ENCODE measurements at regions not wholly inside any gene's neighbourhood (a gene's known extent, or its start where the extent isn't known, plus 50 kb on each side); places are given as distances from the start of the nearest gene placed in this dataset.

- Histone ChIP-seq H3K27me3 (no peaks in the 10 kb centered on the region), H3K4me1 (no peaks in the 10 kb centered on the region), H3K27ac (no peak overlapping the region), H3K36me3 (ENCODE audit: low read depth, missing control alignments) (no peaks in the 10 kb centered on the region), H3K9me3 (no peaks in the 10 kb centered on the region), H3K4me3 (no peak overlapping the region)
- WGBS, 2 donors = 62 to 65% methylated on average over 4 of the region's 4 CpGs
- TF ChIP-seq POLR2A (IDR thresholded peaks at IDR 0.05) = no peak
- no peak for DNase-seq
- intact Hi-C loops (cut with DNase I; ENCODE audit: low total_unique reads) = no loop called here
Measured at GRCh38 chr2:188078534-188078933, 213.1 kb upstream of the GULP1 start.

GRCh38 chr2:188079196-188079595 is 212.5 kb upstream of the GULP1 start:
- intact Hi-C loops (cut with DNase I; ENCODE audit: low total_unique reads) = no loop called here
- 79 to 93% methylated on average over 1 of the region's 1 CpG for WGBS, 2 donors
- Histone ChIP-seq H3K36me3 (ENCODE audit: low read depth, missing control alignments) (no peaks in the 10 kb centered on the region), H3K4me3 (no peak overlapping the region), H3K4me1 (no peaks in the 10 kb centered on the region), H3K9me3 (no peaks in the 10 kb centered on the region), H3K27ac (no peak overlapping the region), H3K27me3 (no peaks in the 10 kb centered on the region)
- no peak for DNase-seq
- TF ChIP-seq POLR2A (IDR thresholded peaks at IDR 0.05) = no peak
- no peak for TF ChIP-seq CTCF (IDR thresholded peaks at IDR 0.05)

DNA sequence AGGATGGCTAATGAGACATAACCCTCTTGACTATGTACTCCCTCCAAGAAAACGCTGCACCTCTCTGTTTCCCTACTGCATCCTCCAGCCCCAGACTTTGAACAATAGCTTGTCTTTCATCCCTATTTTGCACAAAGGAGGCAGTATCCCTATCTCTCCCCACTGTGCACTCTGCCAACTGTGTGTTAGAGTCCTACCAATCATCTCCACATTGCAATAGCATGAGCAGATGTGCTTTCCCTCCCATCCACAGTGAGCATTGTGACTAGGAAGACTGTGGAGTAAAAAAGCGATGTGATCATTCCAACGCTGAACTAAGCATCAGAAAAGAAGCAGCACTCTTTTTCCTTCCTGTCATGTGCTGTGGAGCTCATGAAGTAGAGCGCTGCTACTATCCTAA is 206.3 kb upstream of the GULP1 start:
- TF ChIP-seq CTCF (IDR thresholded peaks at IDR 0.05) (no peak), POLR2A (IDR thresholded peaks at IDR 0.05) (no peak)
- WGBS, 2 donors = 71 to 72% methylated on average over 4 of the region's 4 CpGs
- no peaks in the 10 kb centered on the region for H3K27me3 ChIP-seq
- H3K36me3 ChIP-seq (ENCODE audit: low read depth, missing control alignments) = no peaks in the 10 kb centered on the region
- H3K27ac ChIP-seq = no peak overlapping the region
- intact Hi-C loops (cut with DNase I; ENCODE audit: low total_unique reads) = no loop called here
- DNase-seq = no peak
- no peak overlapping the region for H3K4me3 ChIP-seq
- no peaks in the 10 kb centered on the region for H3K4me1 ChIP-seq
- no peaks in the 10 kb centered on the region for H3K9me3 ChIP-seq

- H3K9me3 ChIP-seq = no peaks in the 10 kb centered on the region
Measured at GRCh38 chr2:188089901-188090300, 201.8 kb upstream of the GULP1 start.

GRCh38 chr2:188091220-188091619 is 200.5 kb upstream of the GULP1 start:
- no peak overlapping the region for H3K27ac ChIP-seq
- no peak for DNase-seq
- H3K9me3 ChIP-seq = no peaks in the 10 kb centered on the region
- TF ChIP-seq POLR2A (IDR thresholded peaks at IDR 0.05) (no peak), CTCF (IDR thresholded peaks at IDR 0.05) (no peak)
- intact Hi-C loops (cut with DNase I; ENCODE audit: low total_unique reads) = no loop called here
- no peaks in the 10 kb centered on the region for H3K4me1 ChIP-seq
- no peaks in the 10 kb centered on the region for H3K27me3 ChIP-seq
- no peak overlapping the region for H3K4me3 ChIP-seq
- no peaks in the 10 kb centered on the region for H3K36me3 ChIP-seq (ENCODE audit: low read depth, missing control alignments)

More at GRCh38 chr2:188089901-188090300, 201.8 kb upstream of the GULP1 start:
- Histone ChIP-seq H3K27ac (no peak overlapping the region), H3K4me1 (no peaks in the 10 kb centered on the region), H3K4me3 (no peak overlapping the region), H3K36me3 (ENCODE audit: low read depth, missing control alignments) (no peaks in the 10 kb centered on the region), H3K27me3 (no peaks in the 10 kb centered on the region)
- WGBS, 2 donors = 78 to 84% methylated on average over 2 of the region's 2 CpGs
- TF ChIP-seq POLR2A (IDR thresholded peaks at IDR 0.05) = no peak
- no peak for TF ChIP-seq CTCF (IDR thresholded peaks at IDR 0.05)
- intact Hi-C loops (cut with DNase I; ENCODE audit: low total_unique reads) = no loop called here
- DNase-seq = no peak

All from testis (tissue), 2 donors.